Gastrocnemius medialis (tissue), 4 donors: ENCODE measurements at regions not wholly inside any gene's neighbourhood (a gene's known extent, or its start where the extent isn't known, plus 50 kb on each side); places are given as distances from the start of the nearest gene placed in this dataset.

Experiments used
- ATAC-seq, 2 donors: fragments of 150-250 bp; one replicate each; pipeline ENCODE4 v1.9.1; 2016
- DNase-seq, 2 donors: peaks; one replicate each; pipeline ENCODE4 v3.0.0-alpha.2; 2019
- H3K27ac ChIP-seq, 4 donors: fragments of 200-600 bp; sonication (generic); 1 replicate in 1 of 4; 2 replicates in 3 of 4; pipeline ENCODE4 v1.5.1; 2016 to 2018; ENCODE audit warnings: mild to moderate bottlenecking in 2 of 4, moderate library complexity in 1 of 4
- H3K27me3 ChIP-seq, 3 donors: fragments of 200-600 bp; sonication (generic) in 2 of 3; 1 replicate in 1 of 3; 2 replicates in 2 of 3; pipeline versions ENCODE4 v1.5.1 to v1.6.0; 2016 to 2019; ENCODE audit warnings: mild to moderate bottlenecking in 1 of 3, moderate library complexity in 1 of 3
- H3K36me3 ChIP-seq, 2 donors: fragments of 200-600 bp; sonication (generic) in 1 of 2; one replicate each; pipeline ENCODE4 v1.5.1; 2017 to 2018
- H3K4me1 ChIP-seq, 2 donors: fragments of 200-600 bp; sonication (generic) in 1 of 2; one replicate each; pipeline ENCODE4 v1.5.1; 2016 to 2017; ENCODE audit warnings: mild to moderate bottlenecking in 2 of 2
- H3K4me3 ChIP-seq, 4 donors: fragments of 200-600 bp; sonication (generic) in 3 of 4; 1 replicate in 1 of 4; 2 replicates in 3 of 4; pipeline ENCODE4 v1.5.1; 2016 to 2019; ENCODE audit warnings: mild to moderate bottlenecking in 2 of 4
- H3K9me3 ChIP-seq, 3 donors: fragments of 200-600 bp; sonication (generic) in 2 of 3; 1 replicate in 1 of 3; 2 replicates in 2 of 3; pipeline ENCODE4 v1.5.1; 2016 to 2019
- POLR2A ChIP-seq, 2 donors: fragments of 450-650 bp; IDR thresholded peaks; one replicate each; pipeline ENCODE4 v1.6.1; 2017; ENCODE audit warnings: antibody characterized with exemption in 2 of 2, mild to moderate bottlenecking in 2 of 2, moderate library complexity in 2 of 2
- in situ Hi-C, 4 donors: fragments of 200-750 bp; cut with MboI; loops; one replicate each; pipeline versions ENCODE4 v1.15.0 to v1.8.0; 2017; ENCODE audit warnings: low sequenced_read_pairs in 4 of 4
- intact Hi-C: fragments of 100-400 bp; cut with DNase I; formaldehyde crosslinking; loops from one replicate; pipeline ENCODE4 v1.15.1; 2023; ENCODE audit warnings: low total_unique reads
- TF ChIP-seq, protein P1 (sequence below), 5 experiments: fragments of 450-650 bp in 3 of 5; fragments of 200-600 bp in 2 of 5; sonication (generic) in 2 of 5; IDR thresholded peaks in 4 of 5; conservative IDR thresholded peaks in 1 of 5; 1 replicate in 4 of 5; 2 replicates in 1 of 5; pipeline ENCODE4 v1.5.1; 2016 to 2019; ENCODE audit warnings: antibody characterized with exemption in 5 of 5, mild to moderate bottlenecking in 3 of 5, moderate library complexity in 3 of 5

DNA sequence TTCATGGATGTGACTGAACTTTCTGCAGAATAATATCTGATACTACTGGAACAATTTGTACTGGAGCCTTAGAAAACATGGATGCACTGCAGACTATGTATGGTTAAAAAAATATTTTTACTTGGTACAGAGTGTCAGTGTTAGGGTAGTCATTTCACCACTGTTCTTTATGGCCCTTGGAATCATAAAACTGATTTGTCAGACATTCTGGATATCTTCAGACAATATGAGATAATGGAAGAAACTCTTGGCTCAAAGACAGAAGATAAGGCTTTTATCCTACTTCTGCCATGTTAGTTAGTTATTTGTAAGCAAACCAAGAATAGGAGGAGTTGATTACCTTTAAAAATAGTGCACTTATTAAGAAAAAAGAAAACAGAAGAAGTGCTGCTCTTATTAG is 209.4 kb downstream of the LRIG3 start:
- H3K4me3 ChIP-seq: no peak overlapping the region
- intact Hi-C loops: no loop called here
- no peak for ATAC-seq
- peaks cover 0 to 8% of the 10 kb centered on the region in 2 donors for H3K4me1 ChIP-seq
- no peak overlapping the region for H3K27ac ChIP-seq
- H3K27me3 ChIP-seq: no peaks in the 10 kb centered on the region
- TF ChIP-seq, protein P1, sequence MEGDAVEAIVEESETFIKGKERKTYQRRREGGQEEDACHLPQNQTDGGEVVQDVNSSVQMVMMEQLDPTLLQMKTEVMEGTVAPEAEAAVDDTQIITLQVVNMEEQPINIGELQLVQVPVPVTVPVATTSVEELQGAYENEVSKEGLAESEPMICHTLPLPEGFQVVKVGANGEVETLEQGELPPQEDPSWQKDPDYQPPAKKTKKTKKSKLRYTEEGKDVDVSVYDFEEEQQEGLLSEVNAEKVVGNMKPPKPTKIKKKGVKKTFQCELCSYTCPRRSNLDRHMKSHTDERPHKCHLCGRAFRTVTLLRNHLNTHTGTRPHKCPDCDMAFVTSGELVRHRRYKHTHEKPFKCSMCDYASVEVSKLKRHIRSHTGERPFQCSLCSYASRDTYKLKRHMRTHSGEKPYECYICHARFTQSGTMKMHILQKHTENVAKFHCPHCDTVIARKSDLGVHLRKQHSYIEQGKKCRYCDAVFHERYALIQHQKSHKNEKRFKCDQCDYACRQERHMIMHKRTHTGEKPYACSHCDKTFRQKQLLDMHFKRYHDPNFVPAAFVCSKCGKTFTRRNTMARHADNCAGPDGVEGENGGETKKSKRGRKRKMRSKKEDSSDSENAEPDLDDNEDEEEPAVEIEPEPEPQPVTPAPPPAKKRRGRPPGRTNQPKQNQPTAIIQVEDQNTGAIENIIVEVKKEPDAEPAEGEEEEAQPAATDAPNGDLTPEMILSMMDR (IDR thresholded peaks at IDR 0.05 in 4 of 5, conservative IDR thresholded peaks at IDR 0.05 in 1 of 5): no peak
- no peak for TF ChIP-seq POLR2A (IDR thresholded peaks at IDR 0.05)
- no peaks in the 10 kb centered on the region for H3K36me3 ChIP-seq
- in situ Hi-C loops: no loop called here
- no peaks in the 10 kb centered on the region for H3K9me3 ChIP-seq
- no peak for DNase-seq

DNA sequence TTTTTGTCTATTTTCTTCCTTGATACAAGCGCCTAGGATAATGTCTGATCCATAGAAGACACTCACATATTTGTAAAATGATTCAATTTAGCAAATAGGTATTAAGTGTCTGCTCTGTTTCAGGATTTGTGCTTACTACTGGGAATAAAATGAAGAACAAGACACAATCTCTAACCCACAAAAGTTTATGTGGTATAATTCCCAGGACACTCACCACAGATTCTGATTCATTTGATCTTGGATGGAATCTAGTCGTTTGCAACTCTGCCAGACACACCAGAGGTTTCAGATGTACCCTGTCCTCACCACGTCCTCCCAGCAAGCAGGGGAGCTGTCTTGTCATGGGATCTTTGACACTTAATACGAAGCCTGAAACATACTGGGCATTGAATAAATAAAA is 208.3 kb downstream of the LRIG3 start:
- in situ Hi-C loops (no loop called here), intact Hi-C loops (no loop called here)

DNA sequence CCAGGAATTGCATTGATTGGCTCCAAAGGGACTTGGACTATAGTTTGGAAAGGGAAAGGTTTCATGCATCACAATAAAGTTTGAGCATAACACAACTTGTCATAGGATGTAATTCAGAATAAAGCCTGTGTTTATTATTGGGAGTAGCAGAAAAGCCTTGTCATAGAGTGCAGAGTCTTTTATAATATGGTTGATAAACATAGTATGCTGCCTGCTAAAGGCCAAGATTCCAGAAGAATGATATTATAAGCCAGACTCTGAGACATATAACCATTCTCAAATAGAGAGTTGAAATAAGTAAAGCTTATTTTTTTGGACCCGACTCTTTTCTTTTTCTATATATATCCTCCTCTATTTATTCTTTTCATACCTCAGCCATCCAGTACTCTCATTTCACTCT is 207.3 kb downstream of the LRIG3 start:
- in situ Hi-C loops: no loop called here
- H3K36me3 ChIP-seq: no peaks in the 10 kb centered on the region
- peaks cover 0 to 8% of the 10 kb centered on the region in 2 donors for H3K4me1 ChIP-seq
- H3K27ac ChIP-seq: no peak overlapping the region
- DNase-seq (no peak), ATAC-seq (no peak)
- H3K4me3 ChIP-seq: no peak overlapping the region
- H3K27me3 ChIP-seq: no peaks in the 10 kb centered on the region
- TF ChIP-seq, protein P1 (IDR thresholded peaks at IDR 0.05 in 4 of 5, conservative IDR thresholded peaks at IDR 0.05 in 1 of 5): no peak
- H3K9me3 ChIP-seq: no peaks in the 10 kb centered on the region
- intact Hi-C loops: no loop called here

More for the DNA sequence above, 208.3 kb downstream of the LRIG3 start:
- H3K4me3 ChIP-seq: no peak overlapping the region
- no peak overlapping the region for H3K27ac ChIP-seq
- no peaks in the 10 kb centered on the region for H3K9me3 ChIP-seq
- TF ChIP-seq POLR2A (IDR thresholded peaks at IDR 0.05): no peak
- TF ChIP-seq, protein P1 (IDR thresholded peaks at IDR 0.05 in 4 of 5, conservative IDR thresholded peaks at IDR 0.05 in 1 of 5): no peak
- no peak for DNase-seq
- ATAC-seq: no peak
- H3K4me1 ChIP-seq: peaks cover 0 to 8% of the 10 kb centered on the region in 2 donors
- H3K36me3 ChIP-seq: no peaks in the 10 kb centered on the region
- no peaks in the 10 kb centered on the region for H3K27me3 ChIP-seq

DNA sequence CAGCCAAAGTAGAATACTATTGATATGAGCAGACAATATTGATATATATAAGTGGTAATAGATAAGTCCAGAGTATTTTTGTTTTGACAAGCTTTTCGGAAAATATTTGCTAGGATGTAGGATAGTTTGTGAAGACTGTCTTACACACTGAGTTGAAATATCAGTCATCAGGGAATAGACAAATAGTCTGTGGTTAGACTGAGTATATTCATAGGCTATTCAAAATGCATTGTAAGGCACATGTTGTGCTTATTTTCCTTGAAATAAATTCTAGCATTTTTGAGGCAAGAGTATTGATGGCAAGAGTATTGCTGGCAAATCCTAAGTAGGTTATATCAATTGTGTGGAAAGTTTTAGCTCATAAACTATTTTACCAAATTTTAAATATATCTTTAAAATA is 201.1 kb downstream of the LRIG3 start:
- H3K4me1 ChIP-seq: no peaks in the 10 kb centered on the region
- no peak overlapping the region for H3K27ac ChIP-seq
- H3K36me3 ChIP-seq: no peaks in the 10 kb centered on the region
- no peaks in the 10 kb centered on the region for H3K27me3 ChIP-seq
- no peaks in the 10 kb centered on the region for H3K9me3 ChIP-seq
- in situ Hi-C loops: no loop called here
- no peak overlapping the region for H3K4me3 ChIP-seq
- intact Hi-C loops: no loop called here
- DNase-seq: no peak
- no peak for ATAC-seq
- no peak for TF ChIP-seq POLR2A (IDR thresholded peaks at IDR 0.05)
- TF ChIP-seq, protein P1 (IDR thresholded peaks at IDR 0.05 in 4 of 5, conservative IDR thresholded peaks at IDR 0.05 in 1 of 5): no peak

DNA sequence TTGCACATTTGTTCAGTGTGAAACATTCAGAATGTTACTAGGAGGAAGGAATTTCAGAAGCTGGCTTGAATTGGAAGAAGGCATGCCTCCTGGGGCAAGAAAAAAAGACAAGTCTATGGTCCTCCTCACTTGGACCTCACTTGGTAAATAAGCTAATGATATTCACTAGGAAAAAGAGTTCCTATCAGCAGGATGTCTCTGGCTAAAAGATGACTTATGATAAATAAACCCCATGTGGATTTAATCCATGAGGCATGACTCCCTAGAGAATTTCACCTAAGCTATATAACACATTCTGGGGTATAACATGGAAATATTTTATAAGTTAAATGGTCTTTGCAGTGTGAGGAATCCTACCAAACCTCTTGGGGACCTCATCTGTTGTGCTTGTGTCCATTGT is 199.9 kb downstream of the LRIG3 start:
- Histone ChIP-seq H3K9me3 (no peaks in the 10 kb centered on the region), H3K36me3 (no peaks in the 10 kb centered on the region), H3K27me3 (no peaks in the 10 kb centered on the region), H3K27ac (no peak overlapping the region), H3K4me1 (no peaks in the 10 kb centered on the region), H3K4me3 (no peak overlapping the region)
- DNase-seq (no peak), ATAC-seq (no peak)
- in situ Hi-C loops (no loop called here), intact Hi-C loops (no loop called here)
- TF ChIP-seq POLR2A (IDR thresholded peaks at IDR 0.05): no peak
